ENCODE measurements at regions not wholly inside any gene's neighbourhood (a gene's known extent, or its start where the extent isn't known, plus 50 kb on each side); places are given as distances from the start of the nearest gene placed in this dataset.
"Not testable (repeated sequence)": the region's sequence is repeated elsewhere in the genome, so short reads cannot be mapped to it uniquely, and the experiment has no call there.

GRCh38 chr12:91639327-91639726 is 456.7 kb upstream of the DCN start:
- Histone ChIP-seq H3K4me1 (ENCODE audit: insufficient read depth, insufficient read length) (no peaks in the 10 kb centered on the region), H3K9ac (ENCODE audit: insufficient read length, low read depth) (no peak overlapping the region), H3K4me3 (ENCODE audit: insufficient read length, low read depth) (no peak overlapping the region), H3K9me3 (ENCODE audit: insufficient read depth, low read length) (peaks cover under 1% of the 10 kb centered on the region; the same call in 1 of the 2 replicates), H3K36me3 (ENCODE audit: insufficient read depth, insufficient read length, low read length) (no peaks in the 10 kb centered on the region), H3K27me3 (ENCODE audit: insufficient read depth, insufficient read length) (no peaks in the 10 kb centered on the region)
- no peak for TF ChIP-seq YY1 (IDR thresholded peaks at IDR 0.05; ENCODE audit: insufficient read depth, insufficient read length)
- TF ChIP-seq ZNF274 (IDR thresholded peaks at IDR 0.05; ENCODE audit: low read depth, low read length), result no peak
- TF ChIP-seq SUZ12 (IDR thresholded peaks at IDR 0.05; ENCODE audit: extremely low read depth, insufficient read depth, insufficient read length), result no peak
- no peak for DNase-seq (ENCODE audit: low read depth, low spot score)

GRCh38 chr12:91637789-91638624 is 455.4 kb upstream of the DCN start:
- DNase-seq (ENCODE audit: low read depth, low spot score), result no peak
- no peak overlapping the region for H3K4me3 ChIP-seq (ENCODE audit: insufficient read length, low read depth)
- H3K9ac ChIP-seq (ENCODE audit: insufficient read length, low read depth), result no peak overlapping the region
- TF ChIP-seq ZNF274 (IDR thresholded peaks at IDR 0.05; ENCODE audit: low read depth, low read length) (no peak), SUZ12 (IDR thresholded peaks at IDR 0.05; ENCODE audit: extremely low read depth, insufficient read depth, insufficient read length) (no peak), YY1 (IDR thresholded peaks at IDR 0.05; ENCODE audit: insufficient read depth, insufficient read length) (no peak)
- no peaks in the 10 kb centered on the region for H3K27me3 ChIP-seq (ENCODE audit: insufficient read depth, insufficient read length)
- H3K36me3 ChIP-seq (ENCODE audit: insufficient read depth, insufficient read length, low read length), result no peaks in the 10 kb centered on the region
- H3K4me1 ChIP-seq (ENCODE audit: insufficient read depth, insufficient read length), result no peaks in the 10 kb centered on the region
- peaks cover 9% of the 10 kb centered on the region; the same call in 1 of the 2 replicates for H3K9me3 ChIP-seq (ENCODE audit: insufficient read depth, low read length)

GRCh38 chr12:91636721-91637120 is 454.1 kb upstream of the DCN start:
- TF ChIP-seq YY1 (IDR thresholded peaks at IDR 0.05; ENCODE audit: insufficient read depth, insufficient read length) (no peak), ZNF274 (IDR thresholded peaks at IDR 0.05; ENCODE audit: low read depth, low read length) (no peak), SUZ12 (IDR thresholded peaks at IDR 0.05; ENCODE audit: extremely low read depth, insufficient read depth, insufficient read length) (no peak)
- DNase-seq (ENCODE audit: low read depth, low spot score), result no peak
- no peaks in the 10 kb centered on the region for H3K27me3 ChIP-seq (ENCODE audit: insufficient read depth, insufficient read length)
- no peak overlapping the region for H3K4me3 ChIP-seq (ENCODE audit: insufficient read length, low read depth)
- no peaks in the 10 kb centered on the region for H3K36me3 ChIP-seq (ENCODE audit: insufficient read depth, insufficient read length, low read length)
- no peaks in the 10 kb centered on the region for H3K4me1 ChIP-seq (ENCODE audit: insufficient read depth, insufficient read length)
- no peak overlapping the region for H3K9ac ChIP-seq (ENCODE audit: insufficient read length, low read depth)
- peaks cover 9% of the 10 kb centered on the region; the same call in 1 of the 2 replicates for H3K9me3 ChIP-seq (ENCODE audit: insufficient read depth, low read length)

GRCh38 chr12:91634386-91634713 is 451.7 kb upstream of the DCN start:
- H3K9ac ChIP-seq (ENCODE audit: insufficient read length, low read depth); H3K9me3 ChIP-seq (ENCODE audit: insufficient read depth, low read length); H3K27me3 ChIP-seq (ENCODE audit: insufficient read depth, insufficient read length); H3K36me3 ChIP-seq (ENCODE audit: insufficient read depth, insufficient read length, low read length); H3K4me1 ChIP-seq (ENCODE audit: insufficient read depth, insufficient read length); DNase-seq (ENCODE audit: low read depth, low spot score); H3K4me3 ChIP-seq (ENCODE audit: insufficient read length, low read depth): not testable (repeated sequence)

- Histone ChIP-seq H3K36me3 (ENCODE audit: insufficient read depth, insufficient read length, low read length) (no peaks in the 10 kb centered on the region), H3K4me1 (ENCODE audit: insufficient read depth, insufficient read length) (no peaks in the 10 kb centered on the region), H3K9ac (ENCODE audit: insufficient read length, low read depth) (no peak overlapping the region), H3K27me3 (ENCODE audit: insufficient read depth, insufficient read length) (no peaks in the 10 kb centered on the region), H3K4me3 (ENCODE audit: insufficient read length, low read depth) (no peak overlapping the region), H3K9me3 (ENCODE audit: insufficient read depth, low read length) (peaks cover 9% of the 10 kb centered on the region; the same call in 1 of the 2 replicates)
- no peak for DNase-seq (ENCODE audit: low read depth, low spot score)
- TF ChIP-seq ZNF274 (IDR thresholded peaks at IDR 0.05; ENCODE audit: low read depth, low read length), result no peak
- TF ChIP-seq YY1 (IDR thresholded peaks at IDR 0.05; ENCODE audit: insufficient read depth, insufficient read length), result no peak
- TF ChIP-seq SUZ12 (IDR thresholded peaks at IDR 0.05; ENCODE audit: extremely low read depth, insufficient read depth, insufficient read length), result no peak
These were observed 451.2 kb upstream of the DCN start for GRCh38 chr12:91633734-91634357.

GRCh38 chr12:91633206-91633605 is 450.6 kb upstream of the DCN start:
- Histone ChIP-seq H3K9ac (ENCODE audit: insufficient read length, low read depth) (no peak overlapping the region), H3K27me3 (ENCODE audit: insufficient read depth, insufficient read length) (no peaks in the 10 kb centered on the region), H3K9me3 (ENCODE audit: insufficient read depth, low read length) (peaks cover 9% of the 10 kb centered on the region; the same call in 1 of the 2 replicates), H3K4me1 (ENCODE audit: insufficient read depth, insufficient read length) (no peaks in the 10 kb centered on the region), H3K4me3 (ENCODE audit: insufficient read length, low read depth) (no peak overlapping the region), H3K36me3 (ENCODE audit: insufficient read depth, insufficient read length, low read length) (no peaks in the 10 kb centered on the region)
- DNase-seq (ENCODE audit: low read depth, low spot score), result no peak
- TF ChIP-seq ZNF274 (IDR thresholded peaks at IDR 0.05; ENCODE audit: low read depth, low read length) (no peak), SUZ12 (IDR thresholded peaks at IDR 0.05; ENCODE audit: extremely low read depth, insufficient read depth, insufficient read length) (no peak), YY1 (IDR thresholded peaks at IDR 0.05; ENCODE audit: insufficient read depth, insufficient read length) (no peak)

GRCh38 chr12:91632042-91632786 is 449.6 kb upstream of the DCN start:
- peaks cover 9% of the 10 kb centered on the region; the same call in 1 of the 2 replicates for H3K9me3 ChIP-seq (ENCODE audit: insufficient read depth, low read length)
- no peak overlapping the region for H3K9ac ChIP-seq (ENCODE audit: insufficient read length, low read depth)
- no peaks in the 10 kb centered on the region for H3K36me3 ChIP-seq (ENCODE audit: insufficient read depth, insufficient read length, low read length)
- H3K27me3 ChIP-seq (ENCODE audit: insufficient read depth, insufficient read length), result no peaks in the 10 kb centered on the region
- TF ChIP-seq ZNF274 (IDR thresholded peaks at IDR 0.05; ENCODE audit: low read depth, low read length) (no peak), SUZ12 (IDR thresholded peaks at IDR 0.05; ENCODE audit: extremely low read depth, insufficient read depth, insufficient read length) (no peak), YY1 (IDR thresholded peaks at IDR 0.05; ENCODE audit: insufficient read depth, insufficient read length) (no peak)
- DNase-seq (ENCODE audit: low read depth, low spot score), result no peak
- no peak overlapping the region for H3K4me3 ChIP-seq (ENCODE audit: insufficient read length, low read depth)
- no peaks in the 10 kb centered on the region for H3K4me1 ChIP-seq (ENCODE audit: insufficient read depth, insufficient read length)
